Stimulated activated CD4-positive, alpha-beta T cell treated with anti-CD3 and anti-CD28 coated beads, Interleukin-2, amount 100 ng/mL, for 24 hours (primary cell): ENCODE measurements at regions not wholly inside any gene's neighbourhood (a gene's known extent, or its start where the extent isn't known, plus 50 kb on each side); places are given as distances from the start of the nearest gene placed in this dataset.

Experiments
- DNase-seq, 2 donors: peaks; one replicate each; pipeline ENCODE4 v3.0.0-alpha.2; 2020

DNA sequence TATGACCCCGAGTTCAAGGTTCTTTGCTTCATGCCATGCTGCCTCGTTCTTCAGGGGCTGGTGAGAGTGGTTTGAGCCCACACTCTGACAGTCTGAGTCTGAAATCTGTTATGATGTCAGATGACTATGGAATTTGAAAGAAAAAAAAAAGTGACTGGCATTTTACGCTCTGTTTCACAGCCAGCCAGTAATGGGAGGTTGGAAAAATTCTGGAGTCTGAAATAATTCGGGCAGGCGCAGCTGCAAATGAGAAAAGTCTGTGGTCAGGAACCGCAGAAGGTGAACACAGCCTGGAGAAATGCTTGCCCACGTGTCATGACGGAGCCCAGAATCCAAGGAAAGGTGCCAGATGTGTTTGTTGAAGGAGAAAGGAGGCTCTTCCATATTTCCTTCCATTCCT, 269.8 kb upstream of the PWP1 start:
- DNase-seq: no peak

DNA sequence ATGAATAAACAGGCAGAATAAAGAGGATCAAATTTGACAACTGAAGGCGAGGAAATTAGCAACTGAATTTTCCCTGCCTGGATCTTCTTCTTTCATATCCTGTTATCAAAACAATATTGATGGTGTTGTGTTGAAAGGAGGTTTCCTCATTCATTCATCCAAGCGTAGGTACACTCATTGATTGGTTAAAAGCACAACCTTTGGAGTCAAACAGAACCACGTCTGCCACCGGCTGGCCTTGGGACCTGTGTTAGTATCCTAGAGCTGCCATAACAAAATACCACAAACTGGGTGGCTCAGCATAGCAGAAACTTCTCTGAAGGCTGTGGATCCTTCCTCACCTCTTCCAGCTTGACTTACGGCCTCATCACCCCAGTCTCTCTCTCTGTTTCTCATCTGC, 268.6 kb upstream of the PWP1 start:
- DNase-seq: no peak

DNA sequence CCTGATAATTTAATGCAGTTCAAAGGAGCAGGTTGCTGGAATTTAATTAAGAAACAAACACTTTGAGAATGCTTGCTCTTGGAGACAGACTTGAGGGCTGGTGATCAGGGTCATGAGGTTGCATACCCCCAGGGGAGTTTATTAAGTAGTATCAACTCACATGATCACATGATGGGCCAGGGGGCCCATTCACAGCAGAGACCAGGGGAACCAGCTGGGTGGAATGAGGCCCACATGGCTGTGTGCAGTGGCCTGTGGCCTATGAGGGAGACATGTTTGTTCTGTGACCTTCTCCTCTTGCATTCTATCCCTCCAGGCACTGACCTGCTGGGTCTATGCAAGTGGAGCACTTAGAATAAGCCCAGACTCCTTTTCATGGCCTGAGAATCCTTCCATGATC, 266.6 kb upstream of the PWP1 start:
- DNase-seq: no peak

DNA sequence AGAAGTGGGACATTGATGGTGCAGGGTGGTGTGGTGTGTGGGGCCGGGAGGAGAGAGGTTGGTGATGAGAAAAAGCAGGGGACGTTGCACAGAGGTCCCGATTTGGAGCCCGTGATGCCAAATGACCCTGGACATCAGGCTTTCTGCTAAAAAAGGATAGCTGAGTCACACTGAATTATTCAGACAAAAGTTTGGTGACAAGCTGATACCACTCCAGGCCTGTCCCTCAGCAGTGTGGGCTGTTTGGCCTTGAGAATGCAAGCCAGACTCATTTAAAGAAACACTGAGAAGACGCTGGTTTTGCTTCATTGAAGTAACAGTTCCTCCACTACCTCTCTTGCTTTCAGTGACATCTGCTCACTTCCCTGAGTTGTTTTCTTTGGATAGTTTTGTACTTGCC, 262.1 kb upstream of the PWP1 start:
- no peak for DNase-seq

DNA sequence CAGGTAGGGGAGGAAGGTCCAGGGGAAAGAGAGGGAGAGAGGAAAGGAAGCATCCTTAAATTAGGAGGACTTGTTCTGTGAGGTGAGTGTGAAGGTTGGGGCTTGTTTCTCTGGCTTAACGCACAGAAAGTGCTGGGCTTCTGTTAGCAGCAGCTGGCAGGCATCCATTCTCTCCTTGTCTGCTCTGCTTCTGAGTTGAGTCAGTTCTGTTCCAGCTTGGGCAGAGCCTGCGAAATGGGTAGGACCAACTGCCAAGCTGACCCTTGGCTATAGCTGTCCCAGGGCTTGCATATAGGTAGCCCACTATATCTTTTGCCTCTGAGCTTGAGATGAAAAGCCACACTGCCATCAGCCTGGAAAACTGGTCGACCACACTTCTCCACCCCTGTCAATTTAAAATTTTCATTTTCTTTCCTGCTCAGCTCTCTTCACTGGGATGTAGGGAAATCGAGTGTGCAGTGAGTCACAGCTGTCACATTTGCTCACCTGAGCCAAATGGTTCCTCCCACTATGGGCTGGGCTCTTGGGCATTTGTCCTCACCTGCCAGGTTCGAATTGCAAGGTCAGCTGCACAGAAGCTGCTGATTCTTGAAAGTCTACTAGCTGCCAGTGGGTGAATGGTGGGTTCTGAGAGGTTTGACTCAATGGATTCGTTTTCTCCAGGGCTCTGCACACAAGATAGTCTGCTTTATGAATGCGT, 256.4 kb upstream of the PWP1 start:
- DNase-seq: no peak

DNA sequence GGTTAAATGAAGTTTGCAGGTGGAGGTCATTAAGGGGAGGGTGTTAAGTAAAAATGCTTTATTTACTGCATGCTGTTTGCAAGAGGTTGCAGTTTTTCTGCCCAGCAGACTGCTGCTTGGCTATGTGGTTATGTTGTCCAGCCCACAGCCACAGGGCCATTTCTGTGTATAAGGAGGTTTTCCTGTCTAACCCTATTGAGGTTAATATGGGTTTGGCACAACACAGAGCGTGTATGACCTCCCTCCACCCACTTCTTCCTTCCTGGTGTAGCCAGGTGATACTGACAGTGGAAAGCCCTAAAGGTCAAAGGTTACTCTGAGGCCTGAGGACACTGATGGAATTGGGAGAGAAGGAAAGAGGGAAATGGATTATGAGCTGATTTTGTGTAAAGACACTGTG, 253.7 kb upstream of the PWP1 start:
- no peak for DNase-seq

DNA sequence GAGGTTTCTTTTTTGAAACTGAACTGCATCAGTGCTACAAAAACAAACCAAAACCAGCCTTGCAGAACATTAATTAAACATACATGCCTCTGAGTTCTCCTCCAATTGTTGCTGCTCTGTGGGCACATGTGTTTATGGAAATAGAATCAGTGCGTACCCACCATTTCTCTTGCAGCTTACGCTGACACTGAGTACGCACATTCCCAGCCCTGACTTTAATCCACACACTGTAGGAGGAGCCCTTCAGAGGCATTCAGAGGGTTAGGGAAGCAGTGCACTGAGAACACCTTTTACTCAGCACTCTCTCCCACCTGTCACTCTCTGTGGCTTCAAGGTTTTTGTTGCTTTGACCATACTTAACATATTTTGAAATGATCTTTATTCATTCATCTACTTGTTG, 250.5 kb upstream of the PWP1 start:
- no peak for DNase-seq

DNA sequence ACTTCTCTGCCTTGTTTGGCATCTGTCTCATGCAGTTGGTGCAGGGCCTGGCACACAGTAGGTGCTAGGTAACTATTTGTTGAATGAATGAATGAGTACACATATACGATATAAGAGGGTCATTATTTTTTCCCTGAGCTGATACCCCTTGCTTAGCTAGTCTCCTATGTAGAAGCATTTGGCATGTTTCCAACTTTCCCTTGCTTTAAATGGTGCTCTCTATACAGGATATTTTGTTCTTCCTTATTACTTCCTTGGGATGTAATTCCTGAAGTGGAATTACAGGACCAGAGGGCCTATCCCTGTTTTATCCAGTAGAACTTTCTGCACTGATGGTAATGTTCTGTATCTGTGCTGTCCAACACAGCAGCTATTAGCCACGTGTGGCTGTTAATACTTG, 250.1 kb upstream of the PWP1 start:
- DNase-seq: no peak

DNA sequence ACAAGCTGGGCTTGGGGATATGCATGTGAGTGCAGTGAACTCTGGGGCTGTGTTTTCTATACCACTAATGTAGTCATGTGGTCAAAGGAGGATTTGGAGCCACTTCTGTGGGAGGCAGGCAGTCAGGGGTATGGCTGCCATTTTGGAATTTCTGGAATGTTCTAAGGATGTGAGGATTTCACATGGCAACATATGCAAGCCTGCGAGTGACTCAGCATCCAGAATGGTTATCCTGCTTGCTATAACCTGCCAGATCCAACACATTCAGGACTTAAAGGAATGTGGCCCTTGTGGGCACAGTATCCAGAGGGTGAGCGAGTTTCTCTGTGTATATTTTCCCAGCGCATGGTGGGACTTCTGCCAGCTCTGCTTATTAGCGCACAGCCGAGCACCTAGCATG, 249.2 kb upstream of the PWP1 start:
- DNase-seq: no peak

DNA sequence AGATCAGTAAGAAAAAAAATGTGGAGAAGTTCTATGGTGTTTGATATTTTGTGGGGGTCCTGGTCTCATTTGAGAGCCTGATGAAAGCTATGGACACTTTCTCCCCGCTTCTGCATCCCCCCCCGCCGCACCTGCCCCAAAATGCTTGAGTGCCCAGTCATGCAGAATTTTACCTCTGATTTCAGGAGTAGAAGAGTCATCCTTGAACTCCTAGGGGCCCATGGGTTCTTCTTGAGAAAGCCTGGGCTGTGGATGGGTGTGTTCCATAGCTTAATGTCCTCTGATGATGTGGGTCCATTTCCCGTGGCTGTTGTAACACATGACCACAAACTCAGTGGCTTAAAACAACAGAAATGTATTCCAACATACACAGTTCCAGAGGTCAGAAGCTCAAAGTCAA, 248.8 kb upstream of the PWP1 start:
- DNase-seq: no peak

DNA sequence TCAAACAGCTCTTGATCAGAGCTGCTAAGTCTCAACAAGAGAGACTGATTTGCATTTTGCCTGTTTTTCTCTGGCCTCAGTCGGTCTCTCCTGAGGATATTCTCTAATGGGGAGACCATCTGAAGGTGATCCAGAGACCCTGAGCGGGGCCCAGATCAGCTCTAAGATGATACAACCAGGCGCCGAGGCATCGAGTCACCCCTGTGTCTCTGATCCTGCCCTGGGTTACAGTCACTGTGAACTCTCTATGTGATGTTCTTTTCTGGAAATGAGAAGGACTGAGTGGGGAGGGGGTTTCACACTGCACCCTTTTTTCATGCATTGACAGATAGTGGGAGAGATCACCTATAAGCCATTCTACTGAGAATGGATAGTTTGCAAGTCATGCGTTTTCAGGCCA, 247.6 kb upstream of the PWP1 start:
- DNase-seq: no peak

DNA sequence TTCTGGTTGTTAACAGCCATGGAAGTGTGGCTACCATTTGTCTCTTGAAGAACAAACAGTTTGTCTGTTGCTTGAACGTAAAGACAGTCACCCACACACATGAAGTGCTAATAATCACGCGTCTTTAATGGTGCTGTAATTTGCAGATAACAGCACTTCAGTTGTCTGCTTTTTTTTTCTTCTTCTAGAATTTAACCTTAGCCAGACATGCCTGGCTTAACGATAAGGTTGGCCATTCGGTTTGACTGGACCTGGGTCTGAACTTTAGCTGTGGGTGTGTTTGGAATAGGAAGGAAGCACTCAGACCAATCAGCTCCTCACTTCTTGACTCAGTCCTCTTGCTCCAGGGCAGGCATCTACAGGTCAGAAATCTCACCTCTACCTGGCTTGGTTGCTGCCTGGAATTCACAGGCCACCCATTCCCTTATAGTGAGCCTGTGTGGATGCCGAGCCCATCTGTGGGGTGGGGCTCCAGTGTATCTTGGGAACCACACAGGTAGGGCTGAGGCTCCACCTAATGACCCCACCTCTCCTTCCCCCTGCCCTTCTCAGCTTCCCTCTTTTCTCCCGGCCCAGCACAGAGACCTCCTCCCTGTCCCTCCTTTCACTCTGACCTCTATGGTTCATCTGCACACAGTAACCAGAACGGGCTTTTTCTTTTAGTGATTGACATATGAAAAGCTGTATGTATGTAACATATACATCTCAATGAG, 246.4 kb upstream of the PWP1 start:
- no peak for DNase-seq

DNA sequence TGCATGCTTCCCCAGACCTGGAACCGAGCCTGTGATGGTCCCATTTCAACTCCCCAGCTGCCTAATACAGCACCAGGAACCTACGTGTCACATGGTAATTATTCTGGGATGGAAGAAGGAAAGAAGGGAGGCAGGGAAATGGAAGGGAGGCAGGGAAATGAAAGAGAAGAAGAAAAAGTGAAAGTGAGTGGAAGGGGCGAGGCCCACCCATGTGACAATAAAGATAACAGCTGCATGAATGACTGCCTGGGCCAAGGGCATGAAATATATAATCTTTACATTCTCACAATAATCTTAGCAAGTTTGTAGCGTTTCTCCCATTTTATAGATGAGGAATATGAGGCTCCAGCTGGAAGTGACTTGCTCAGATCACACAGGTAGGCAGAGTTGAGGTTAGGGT, 245.0 kb upstream of the PWP1 start:
- DNase-seq: no peak

DNA sequence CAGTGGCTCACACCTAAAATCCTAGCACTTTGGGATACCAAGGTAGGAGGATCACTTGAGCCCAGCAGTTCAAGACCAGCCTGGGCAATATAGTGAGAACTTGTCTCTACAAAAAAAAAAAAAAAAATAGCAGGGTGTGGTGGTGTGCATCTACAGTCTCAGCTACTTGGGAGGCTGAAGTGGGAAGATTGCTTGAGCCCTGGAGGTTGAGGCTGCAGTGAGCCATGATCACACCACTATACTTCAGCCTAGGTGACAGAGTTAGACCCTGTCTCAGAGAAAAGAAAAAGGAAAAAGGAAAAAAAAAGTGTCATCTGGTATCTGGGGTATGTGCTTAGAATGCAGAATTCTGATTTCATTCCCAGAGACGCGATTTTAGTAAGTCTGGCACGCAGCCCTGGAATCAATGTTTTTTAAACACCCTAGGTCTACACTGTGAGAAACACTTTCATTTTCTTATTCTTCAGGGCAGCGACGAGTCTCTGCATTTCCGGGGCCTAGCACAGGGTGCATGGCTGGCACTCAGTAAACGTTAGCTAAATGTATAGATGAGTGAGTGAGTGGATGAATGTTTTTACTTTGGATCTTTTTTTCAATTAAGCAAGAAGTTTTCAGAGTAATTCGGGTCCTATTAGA, 243.8 kb upstream of the PWP1 start:
- no peak for DNase-seq

DNA sequence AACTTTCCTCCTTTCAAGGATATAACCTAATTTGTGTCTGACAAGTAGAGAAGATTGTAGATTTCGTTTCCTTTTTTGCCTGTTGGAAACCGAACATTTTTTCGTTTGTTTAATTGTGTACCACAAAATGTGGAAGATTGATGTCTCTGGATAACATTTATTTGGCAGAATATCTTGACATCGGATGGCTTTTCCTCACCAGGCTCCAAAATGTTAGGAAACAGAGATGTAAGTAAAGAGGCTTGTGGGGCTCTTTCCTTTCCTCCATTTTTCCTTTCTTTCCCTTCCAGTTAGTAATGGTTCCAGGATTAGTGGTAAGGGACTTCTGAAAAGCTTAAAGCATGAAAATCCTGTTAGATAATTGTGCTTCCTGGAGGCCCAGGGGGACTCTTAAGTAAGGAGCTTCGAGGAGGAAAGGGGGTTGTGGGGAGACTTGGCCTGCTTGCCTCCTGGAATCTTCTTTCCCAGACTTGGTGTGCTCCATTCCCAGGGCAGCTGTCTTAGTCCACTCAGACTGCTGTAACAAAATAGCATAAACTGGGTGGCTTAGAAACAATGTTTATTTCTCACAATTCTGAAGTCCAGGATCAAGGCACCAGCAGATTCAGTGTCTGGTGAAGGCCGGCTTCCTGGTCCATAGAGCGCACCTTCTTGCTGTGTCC, 243.1 kb upstream of the PWP1 start:
- no peak for DNase-seq

DNA sequence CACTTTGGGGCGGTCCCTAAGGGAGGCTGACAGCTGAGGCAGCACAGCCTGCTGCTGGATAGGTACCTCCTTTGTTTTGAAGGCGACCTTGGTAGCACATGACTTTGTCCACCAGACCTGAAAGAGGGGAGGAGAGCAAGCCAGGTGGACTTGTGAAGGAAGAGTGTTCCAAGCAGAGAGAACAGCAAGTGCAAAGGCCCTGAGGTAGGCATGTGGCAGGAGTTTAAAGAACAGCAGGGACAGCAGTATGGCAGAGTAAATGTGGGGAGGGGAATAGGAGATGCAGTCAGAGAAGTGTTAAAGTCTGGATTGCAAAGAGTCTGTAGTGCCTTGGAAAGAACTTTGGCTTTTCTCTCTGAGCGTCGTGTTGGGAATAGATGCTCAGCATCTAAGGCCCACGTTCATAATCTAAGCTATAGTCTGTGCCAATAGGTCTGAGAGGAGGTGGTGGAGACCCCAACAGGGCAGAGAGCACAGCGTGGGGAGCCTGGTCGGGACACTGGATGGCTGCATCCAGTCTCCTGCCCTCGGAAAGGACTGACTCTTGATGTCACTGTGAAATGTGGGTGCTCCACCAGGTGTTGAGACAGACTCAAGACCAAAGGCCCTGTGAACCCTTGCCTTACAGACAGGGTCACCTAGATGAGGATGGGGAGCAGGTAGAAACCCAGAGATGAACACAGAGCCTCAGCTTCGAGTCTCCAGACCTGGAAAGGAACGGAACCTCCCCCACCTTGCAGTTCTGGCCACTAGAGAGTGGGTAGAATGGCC, 242.1 kb upstream of the PWP1 start:
- no peak for DNase-seq

DNA sequence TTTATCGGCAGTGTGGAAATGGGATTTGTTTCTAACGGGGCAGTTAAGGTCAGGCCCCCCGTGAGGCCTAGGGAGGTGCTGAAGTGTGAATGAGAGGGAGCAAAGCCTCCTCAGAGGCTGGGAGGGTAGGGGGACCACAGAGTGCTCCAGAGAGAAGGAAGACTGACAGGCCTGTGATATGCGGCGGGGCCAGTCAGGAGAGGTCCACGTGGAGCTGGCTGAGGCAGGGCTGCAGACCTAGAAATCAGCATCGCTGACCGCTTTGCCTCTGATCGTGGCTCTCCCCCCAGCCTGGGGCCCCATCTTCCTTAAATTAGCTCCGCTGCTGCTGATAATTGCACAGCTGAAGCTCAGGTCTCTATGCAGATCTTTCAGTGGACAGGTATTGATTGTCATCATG, 240.8 kb upstream of the PWP1 start:
- no peak for DNase-seq

DNA sequence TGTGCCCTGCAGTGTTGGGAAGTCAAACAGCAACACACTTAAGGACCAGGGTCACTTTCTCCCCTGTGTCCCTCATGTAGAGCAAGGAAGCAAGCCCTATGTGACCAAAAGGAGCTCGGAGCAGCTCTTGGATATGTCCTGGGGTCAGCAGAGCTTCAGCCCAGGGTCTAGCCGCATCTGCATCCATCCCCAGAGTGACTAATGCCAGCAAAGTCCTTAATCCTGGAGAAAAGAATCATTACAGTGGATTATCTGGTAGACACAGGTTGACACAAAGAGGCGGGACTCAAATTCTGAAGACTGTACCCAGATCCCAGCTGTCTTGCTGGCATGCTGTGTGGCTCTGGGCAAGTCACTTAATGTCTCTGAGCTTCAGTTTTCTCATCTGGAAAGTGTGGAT, 239.1 kb upstream of the PWP1 start:
- DNase-seq: no peak

DNA sequence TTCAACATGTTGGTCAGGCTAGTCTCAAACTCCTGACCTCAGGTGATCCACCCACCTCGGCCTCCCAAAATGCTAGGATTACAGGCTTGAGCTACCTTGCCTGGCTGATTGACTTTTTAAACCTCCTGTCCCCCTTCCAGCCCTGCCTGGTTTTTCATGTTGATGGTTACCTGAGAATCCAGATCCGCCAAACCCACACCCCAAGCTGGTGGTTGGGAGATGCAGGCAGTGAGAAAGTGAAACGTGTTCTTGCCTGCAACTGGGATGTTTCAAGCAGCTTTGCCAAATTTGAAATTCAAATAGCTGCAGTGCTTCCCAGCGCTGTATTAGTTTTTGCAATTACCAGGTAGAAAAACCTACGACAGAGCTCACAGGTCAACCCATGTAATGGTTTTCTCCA, 238.3 kb upstream of the PWP1 start:
- DNase-seq: no peak

DNA sequence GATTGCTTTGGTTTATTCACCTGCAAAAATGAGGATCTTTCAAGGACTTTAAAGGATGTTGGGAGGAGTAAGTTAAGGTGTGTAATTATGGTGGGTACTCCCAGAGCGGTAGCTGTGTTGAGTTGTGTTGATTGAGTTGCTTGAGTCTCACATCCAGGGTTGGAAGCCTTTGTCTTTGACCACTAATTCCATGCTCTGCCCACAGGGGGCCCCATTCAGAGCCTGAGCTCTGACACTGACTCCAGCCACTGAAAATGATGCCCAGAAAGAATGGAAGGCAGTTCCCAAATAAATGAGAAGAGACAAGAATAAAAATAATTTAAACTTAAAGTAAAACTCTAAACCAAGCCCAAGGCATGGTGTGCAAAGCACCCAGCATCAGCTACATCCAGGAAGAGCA, 237.4 kb upstream of the PWP1 start:
- DNase-seq: no peak

DNA sequence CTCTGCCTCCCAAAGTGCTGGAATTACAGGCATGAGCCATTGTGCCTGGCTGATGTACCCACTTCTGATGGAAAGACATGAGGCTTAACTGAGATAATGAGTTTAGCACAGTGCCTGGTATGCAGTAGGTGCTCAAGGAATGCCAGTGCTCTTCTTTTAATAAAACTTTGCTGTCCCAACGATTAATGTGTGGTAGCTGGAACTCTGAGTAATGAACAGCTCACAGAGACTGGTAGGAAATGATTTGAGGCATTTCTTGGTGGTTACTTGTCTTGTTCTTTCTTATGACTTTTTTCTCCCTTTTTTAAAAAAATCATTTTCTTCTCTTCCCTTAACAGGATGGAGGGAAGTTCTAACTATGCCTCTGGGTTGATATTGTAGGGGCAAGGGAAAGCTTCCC, 235.7 kb upstream of the PWP1 start:
- no peak for DNase-seq

DNA sequence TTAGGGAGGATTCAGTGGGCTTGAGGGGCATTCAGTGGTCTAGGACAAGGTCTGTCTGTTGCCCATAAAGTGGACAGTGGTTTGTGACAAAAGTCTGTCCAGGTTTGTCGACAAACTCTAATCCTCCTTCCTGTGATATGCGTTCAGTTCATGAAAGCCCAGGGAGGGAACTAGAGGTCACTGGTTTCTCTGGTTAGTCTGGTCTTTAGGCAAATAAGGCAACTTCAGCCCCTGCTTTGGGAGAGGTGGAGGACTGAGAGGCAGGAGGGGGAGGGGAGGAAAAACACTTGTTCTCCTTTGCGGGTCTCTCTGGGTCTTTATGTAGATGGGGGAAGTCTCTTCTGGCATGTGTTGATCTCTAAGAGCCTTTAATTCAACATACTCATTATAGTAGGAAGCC, 235.1 kb upstream of the PWP1 start:
- no peak for DNase-seq

DNA sequence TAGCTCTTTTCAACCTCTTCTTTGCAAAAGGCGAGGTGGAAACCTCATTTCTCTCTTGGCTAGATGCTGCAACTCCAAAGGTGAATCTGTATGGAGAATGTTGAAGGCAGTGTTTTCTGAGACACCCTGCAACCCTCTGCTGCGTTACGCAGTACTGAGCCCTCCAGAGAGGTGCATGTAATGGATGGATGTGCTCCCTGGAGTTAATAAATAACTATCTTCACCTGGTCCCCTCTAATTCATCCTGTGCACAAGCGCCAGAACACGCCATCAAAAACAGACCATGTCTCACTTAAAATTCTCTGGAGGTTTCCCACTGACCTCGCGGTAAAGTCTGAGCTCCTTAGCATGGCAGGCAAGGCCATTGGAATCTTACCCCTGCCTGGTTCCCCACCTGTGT, 234.4 kb upstream of the PWP1 start:
- no peak for DNase-seq
